IPS DF 6.9 (cell line): ENCODE measurements at regions not wholly inside any gene's neighbourhood (a gene's known extent, or its start where the extent isn't known, plus 50 kb on each side); places are given as distances from the start of the nearest gene placed in this dataset.
"Not testable (repeated sequence)": the region's sequence is repeated elsewhere in the genome, so short reads cannot be mapped to it uniquely, and the experiment has no call there.

Source experiments
- DNase-seq: peaks from one replicate; pipeline ENCODE4 v3.0.0-alpha.2; 2013; ENCODE audit warnings: low read depth, low spot score
- H3K27ac ChIP-seq: one replicate; pipeline ENCODE4 v1.5.1; 2013; ENCODE audit warnings: low read length, control low read depth
- H3K27me3 ChIP-seq: 2 replicates; pipeline ENCODE4 v1.6.1; 2013; ENCODE audit warnings: mild to moderate bottlenecking, low read length; ENCODE audit not compliant: control insufficient read depth, insufficient read depth
- H3K36me3 ChIP-seq: 2 replicates; pipeline ENCODE4 v1.6.1; 2013; ENCODE audit warnings: low read length; ENCODE audit not compliant: control insufficient read depth, insufficient read depth
- H3K4me1 ChIP-seq: 2 replicates; pipeline ENCODE4 v1.6.1; 2013; ENCODE audit warnings: low read length; ENCODE audit not compliant: control insufficient read depth, insufficient read depth
- H3K4me3 ChIP-seq: 2 replicates; pipeline ENCODE4 v1.5.1; 2013; ENCODE audit warnings: mild to moderate bottlenecking, low read length
- H3K9me3 ChIP-seq: 2 replicates; pipeline ENCODE4 v1.6.1; 2013; ENCODE audit warnings: low read length, inconsistent platforms; ENCODE audit not compliant: control insufficient read depth, insufficient read depth
- WGBS: extraction: QIAGEN DNeasy Blood & Tissue Kit; methylation state at CpG from one replicate; pipeline ENCODE4 v1.1.7; 2013; ENCODE audit warnings: mixed read lengths, missing lambda C conversion rate; ENCODE audit not compliant: insufficient read length, insufficient coverage; 5-methylcytosine and 5-hydroxymethylcytosine counted together

DNA sequence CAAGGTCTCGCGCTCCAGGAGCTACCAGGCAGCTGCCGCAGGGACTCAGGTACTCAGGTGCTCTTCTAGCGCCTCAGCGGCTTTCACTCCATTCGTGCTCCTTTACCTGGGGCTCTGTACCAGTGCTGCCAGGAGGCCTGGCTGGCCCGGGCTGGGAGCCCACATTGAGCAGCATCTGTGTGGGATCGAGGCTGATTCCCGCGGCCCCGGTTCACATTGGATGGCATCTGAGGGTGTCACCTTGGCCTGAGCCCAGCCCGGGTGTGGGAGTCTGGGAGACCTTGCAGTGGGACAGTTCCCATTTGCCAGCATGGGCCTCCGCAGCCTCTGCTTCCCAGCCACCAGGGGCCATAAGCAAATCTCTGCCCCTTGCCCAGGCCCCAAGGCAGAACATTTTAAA is 96.9 kb downstream of the NPIPB11 start:
- not testable (repeated sequence) for H3K36me3 ChIP-seq, DNase-seq, H3K9me3 ChIP-seq, H3K4me1 ChIP-seq, H3K27me3 ChIP-seq, H3K27ac ChIP-seq, H3K4me3 ChIP-seq
- no CpG with 5 or more reads among the region's 13 CpGs for WGBS

DNA sequence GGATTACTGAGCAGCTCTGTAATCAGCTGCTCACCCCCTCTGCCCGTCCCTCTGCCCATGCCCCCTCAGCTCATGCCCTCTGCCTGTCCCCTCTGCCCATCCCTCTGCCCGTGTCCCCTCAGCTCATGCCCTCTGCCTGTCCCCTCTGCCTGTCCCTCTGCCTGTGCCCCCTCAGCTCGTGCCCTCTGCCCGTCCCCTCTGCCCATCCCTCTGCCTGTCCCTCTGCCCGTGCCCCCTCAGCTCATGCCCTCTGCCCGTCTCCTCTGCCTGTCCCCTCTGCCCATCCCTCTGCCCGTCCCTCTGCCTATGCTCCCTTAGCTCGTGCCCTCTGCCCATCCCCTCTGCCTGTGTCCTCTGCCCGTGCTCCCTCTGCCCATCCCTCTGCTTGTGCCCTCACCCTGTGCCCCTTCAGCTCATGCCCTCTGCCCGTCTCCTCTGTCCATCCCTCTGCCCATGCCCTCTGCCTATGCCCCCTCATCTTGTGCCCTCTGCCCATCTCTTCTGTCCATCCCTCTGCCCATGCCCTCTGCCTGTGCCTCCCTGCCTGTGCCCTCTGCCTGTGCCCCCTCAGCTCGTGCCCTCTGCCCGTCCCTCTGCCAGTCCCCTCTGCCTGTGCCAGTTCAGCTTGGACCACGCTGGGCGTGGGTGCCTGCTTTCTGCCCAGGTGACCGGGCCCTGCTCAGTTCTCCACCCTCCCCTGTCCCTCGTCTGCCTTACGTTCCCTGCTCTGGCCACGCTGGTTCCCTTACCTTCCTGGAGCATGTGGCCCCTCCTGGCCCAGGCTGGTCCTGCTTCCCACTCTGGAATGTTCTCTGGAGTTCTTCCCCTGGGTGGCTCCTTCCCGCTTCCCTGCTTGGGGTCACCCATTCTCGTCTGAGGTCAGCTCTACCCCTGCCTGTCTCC is 97.6 kb downstream of the NPIPB11 start:
- no peak for DNase-seq
- no peaks in the 10 kb centered on the region for H3K9me3 ChIP-seq
- no peak overlapping the region for H3K27ac ChIP-seq
- WGBS = no CpG with 5 or more reads among the region's 20 CpGs
- no peaks in the 10 kb centered on the region for H3K4me1 ChIP-seq
- H3K4me3 ChIP-seq = no peak overlapping the region
- no peaks in the 10 kb centered on the region for H3K27me3 ChIP-seq
- no peaks in the 10 kb centered on the region for H3K36me3 ChIP-seq

DNA sequence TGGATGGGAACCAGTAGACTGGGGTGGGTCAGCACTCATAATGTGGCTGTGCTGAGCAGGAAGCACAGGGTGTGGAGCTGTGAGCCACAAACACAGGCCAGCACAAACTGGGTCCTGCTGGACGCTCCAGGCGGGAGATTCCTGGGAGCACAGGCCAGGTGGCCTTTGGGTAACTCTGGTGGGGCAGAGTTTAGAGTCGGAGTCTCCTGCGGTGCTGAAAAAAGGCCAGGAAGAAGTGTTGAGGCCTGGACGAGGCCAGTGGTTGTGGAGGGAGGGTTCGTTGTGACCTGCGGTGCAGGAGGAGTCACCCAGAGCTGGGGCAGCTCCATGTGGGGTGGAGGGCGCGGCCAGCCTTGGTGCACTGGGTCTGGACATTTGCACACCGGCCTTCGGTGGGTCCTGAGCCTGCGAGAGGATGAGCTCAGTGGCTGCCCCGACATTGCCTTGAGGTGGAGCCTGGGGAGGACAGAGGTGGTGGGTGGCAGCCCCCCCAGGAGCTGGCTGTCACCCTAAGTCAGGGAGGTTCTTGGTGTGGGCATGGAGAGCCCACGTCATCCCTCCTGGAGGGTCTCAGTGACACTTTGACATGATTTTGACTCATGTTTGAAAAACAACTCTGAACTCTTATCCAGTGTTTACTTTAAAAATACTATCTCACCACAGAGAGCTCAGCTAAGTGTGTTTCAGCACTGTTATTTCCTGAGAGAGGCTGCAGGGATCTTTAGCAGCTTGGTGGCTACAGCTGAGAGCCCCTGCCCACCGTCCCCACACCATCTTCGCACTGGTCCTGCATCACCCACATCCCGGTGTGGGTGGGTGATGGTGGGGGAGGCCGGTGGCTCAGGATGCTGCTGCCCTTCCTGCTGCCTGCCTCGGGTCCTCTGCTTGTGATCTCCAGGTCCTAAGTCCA is 98.7 kb downstream of the NPIPB11 start:
- H3K36me3 ChIP-seq = no peaks in the 10 kb centered on the region
- no peak overlapping the region for H3K4me3 ChIP-seq
- H3K27me3 ChIP-seq = no peaks in the 10 kb centered on the region
- DNase-seq = no peak
- WGBS = no CpG with 5 or more reads among the region's 19 CpGs
- no peaks in the 10 kb centered on the region for H3K4me1 ChIP-seq
- no peak overlapping the region for H3K27ac ChIP-seq
- H3K9me3 ChIP-seq = no peaks in the 10 kb centered on the region

DNA sequence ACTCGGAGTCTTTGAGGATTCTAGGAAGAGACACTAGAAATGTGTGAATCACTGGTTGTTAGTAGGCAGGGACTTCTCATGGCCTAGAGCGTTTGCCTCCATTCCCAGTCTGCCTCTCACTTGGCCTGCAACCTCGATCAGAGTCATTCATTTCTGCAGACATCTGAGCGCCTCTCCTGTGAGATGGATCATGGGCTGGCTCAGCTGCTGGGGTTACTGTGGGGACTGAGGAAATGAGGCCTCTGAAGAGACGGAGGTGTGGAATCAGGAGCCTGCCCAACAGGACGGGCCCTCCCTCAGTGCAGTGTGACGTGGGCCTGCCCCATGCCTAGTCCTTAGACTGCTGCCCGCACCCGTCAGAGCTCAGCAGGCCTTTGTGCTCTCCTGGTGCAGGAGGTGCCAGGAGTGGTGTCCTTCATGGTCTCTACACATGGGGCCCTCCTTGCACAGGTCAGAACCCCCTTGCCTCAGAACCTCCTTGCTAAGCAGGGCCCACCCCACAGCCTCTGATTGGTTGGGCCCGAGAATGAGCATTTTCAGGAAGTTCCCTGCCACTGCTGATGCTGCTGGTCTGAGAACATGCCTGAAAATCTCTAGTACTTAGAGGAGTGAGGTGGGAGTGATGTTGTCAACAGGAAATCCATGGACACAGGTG is 99.4 kb downstream of the NPIPB11 start:
- no peaks in the 10 kb centered on the region for H3K36me3 ChIP-seq
- no peaks in the 10 kb centered on the region for H3K9me3 ChIP-seq
- H3K4me1 ChIP-seq = no peaks in the 10 kb centered on the region
- no CpG with 5 or more reads among the region's 10 CpGs for WGBS
- no peak overlapping the region for H3K27ac ChIP-seq
- H3K27me3 ChIP-seq = no peaks in the 10 kb centered on the region
- no peak overlapping the region for H3K4me3 ChIP-seq
- no peak for DNase-seq

DNA sequence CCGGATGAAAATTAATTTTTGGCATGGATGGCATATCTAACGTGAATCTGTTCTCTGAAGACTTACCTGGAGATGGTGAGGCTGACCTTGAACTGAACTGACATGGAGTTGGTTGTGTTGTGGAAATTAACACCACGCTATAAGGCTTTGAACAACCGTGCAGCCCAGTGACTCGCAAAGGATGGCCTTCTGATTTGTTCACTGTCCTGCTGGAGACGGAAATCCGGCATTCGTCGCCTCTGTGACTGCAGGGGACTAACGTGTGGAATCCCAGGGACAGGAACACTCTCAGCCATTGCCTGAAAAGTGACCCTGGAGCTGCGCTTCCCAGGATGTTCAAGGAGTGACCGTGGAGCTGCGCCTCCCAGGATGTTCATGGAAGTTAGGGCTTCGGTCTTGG is 100.3 kb downstream of the NPIPB11 start:
- Histone ChIP-seq H3K9me3 (no peaks in the 10 kb centered on the region), H3K36me3 (no peaks in the 10 kb centered on the region), H3K27ac (no peak overlapping the region), H3K27me3 (no peaks in the 10 kb centered on the region), H3K4me1 (no peaks in the 10 kb centered on the region), H3K4me3 (no peak overlapping the region)
- WGBS = no CpG with 5 or more reads among the region's 14 CpGs
- no peak for DNase-seq

DNA sequence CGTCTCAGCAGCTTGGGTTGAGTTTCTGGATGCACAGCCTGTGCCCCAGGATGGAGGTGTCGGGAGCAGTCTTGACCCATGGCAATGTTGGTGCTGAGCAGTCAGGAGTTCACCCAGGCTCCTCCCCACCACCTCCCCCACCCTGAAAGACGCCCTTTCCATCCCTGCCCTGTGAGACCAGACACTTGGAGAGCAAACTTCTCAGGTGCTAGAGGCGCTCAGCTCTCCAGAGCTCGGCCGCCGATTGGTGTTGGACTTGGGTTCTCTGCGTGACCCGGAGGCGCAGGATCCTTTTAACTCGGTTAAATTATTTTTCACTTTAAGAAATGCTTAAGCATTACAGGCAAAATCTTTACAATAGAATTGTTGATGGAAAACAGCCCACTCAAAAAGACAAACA is 101.5 kb downstream of the NPIPB11 start:
- not testable (repeated sequence) for H3K9me3 ChIP-seq, H3K4me1 ChIP-seq
- no CpG with 5 or more reads among the region's 11 CpGs for WGBS

DNA sequence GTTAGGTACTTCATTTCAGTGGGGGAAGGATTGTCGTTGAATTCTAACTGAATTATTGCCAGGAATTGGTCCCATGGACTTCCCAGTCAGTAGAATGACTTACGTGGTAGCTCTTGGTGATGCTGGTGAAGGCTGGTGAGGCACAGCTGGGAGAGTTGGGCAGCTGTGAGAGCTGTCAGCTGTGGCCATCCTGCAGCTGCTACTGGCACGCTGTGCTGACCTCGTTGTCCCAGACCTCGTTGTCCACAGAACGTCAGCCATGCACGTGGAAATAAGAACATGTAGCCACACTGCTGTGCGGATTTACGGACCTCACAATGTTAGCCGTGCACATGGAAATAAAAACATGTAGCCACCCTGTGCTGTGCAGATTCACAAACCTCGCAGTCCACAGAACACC is 102.3 kb downstream of the NPIPB11 start:
- Histone ChIP-seq H3K4me1 (no peaks in the 10 kb centered on the region), H3K27ac (no peak overlapping the region), H3K4me3 (no peak overlapping the region), H3K27me3 (no peaks in the 10 kb centered on the region), H3K9me3 (no peaks in the 10 kb centered on the region), H3K36me3 (no peaks in the 10 kb centered on the region)
- DNase-seq = no peak
- WGBS = no CpG with 5 or more reads among the region's 11 CpGs

More for the DNA sequence above, 101.5 kb downstream of the NPIPB11 start:
- H3K27ac ChIP-seq, DNase-seq, H3K4me3 ChIP-seq, H3K36me3 ChIP-seq, H3K27me3 ChIP-seq: not testable (repeated sequence)

DNA sequence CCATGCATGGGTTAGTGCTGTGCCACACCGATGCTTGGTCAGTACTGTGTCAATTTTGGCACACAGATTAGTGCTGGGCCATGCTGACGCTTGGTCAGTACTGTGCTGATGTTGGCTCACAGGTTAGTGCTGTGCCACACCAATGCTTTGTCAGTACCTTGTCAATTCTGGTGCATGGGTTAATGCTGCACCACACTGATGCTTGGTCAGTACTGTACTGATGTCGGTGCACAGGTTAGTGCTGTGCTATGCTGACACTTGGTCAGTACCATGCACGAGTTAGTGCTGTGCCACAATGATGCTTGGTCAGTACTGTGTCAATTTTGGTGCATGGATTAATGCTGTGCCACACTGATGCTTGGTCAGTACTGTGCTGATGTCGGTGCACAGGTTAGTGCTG is 103.0 kb downstream of the NPIPB11 start:
- Histone ChIP-seq H3K36me3 (no peaks in the 10 kb centered on the region), H3K27me3 (no peaks in the 10 kb centered on the region), H3K4me1 (no peaks in the 10 kb centered on the region), H3K9me3 (no peaks in the 10 kb centered on the region), H3K27ac (no peak overlapping the region), H3K4me3 (no peak overlapping the region)
- no CpG with 5 or more reads among the region's 5 CpGs for WGBS
- DNase-seq = no peak

DNA sequence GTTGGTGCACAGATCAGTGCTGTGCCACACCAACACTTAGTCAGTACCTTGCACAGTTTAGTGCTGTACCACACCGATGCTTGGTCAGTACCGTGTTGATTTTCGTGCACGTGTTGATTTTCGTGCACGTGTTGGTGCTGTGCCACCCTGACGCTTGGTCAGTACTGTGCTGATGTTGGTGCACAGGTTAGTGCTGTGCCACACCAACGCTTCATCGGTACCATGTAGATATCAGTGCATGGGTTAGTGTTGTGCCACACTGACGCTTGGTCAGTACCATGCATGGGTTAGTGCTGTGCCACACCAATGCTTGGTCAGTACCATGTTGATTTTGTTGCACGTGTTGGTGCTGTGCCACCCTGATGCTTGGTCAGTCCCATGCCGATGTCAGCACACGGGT is 103.5 kb downstream of the NPIPB11 start:
- no peak for DNase-seq
- no CpG with 5 or more reads among the region's 13 CpGs for WGBS

DNA sequence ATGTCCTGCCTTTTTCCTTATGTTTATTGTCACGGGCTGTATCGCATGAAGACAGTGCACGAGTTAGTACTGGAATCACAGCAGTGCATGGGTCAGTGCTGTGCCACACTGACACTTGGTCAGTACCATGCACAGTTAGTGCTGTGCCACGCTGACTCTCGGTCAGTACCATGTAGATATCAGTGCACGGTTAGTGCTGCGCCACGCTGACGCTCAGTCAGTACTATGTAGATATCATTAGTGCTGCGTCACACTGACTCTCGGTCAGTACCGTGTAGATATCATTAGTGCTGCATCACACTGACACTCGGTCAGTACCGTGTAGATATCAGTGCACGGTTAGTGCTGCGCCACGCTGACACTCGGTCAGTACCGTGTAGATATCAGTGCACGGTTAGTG is 104.1 kb downstream of the NPIPB11 start:
- not testable (repeated sequence) for H3K27ac ChIP-seq, H3K27me3 ChIP-seq, H3K36me3 ChIP-seq, DNase-seq, H3K9me3 ChIP-seq, H3K4me1 ChIP-seq, H3K4me3 ChIP-seq
- WGBS = no CpG with 5 or more reads among the region's 20 CpGs

More for the DNA sequence above, 103.5 kb downstream of the NPIPB11 start:
- H3K27me3 ChIP-seq = no peaks in the 10 kb centered on the region
- no peaks in the 10 kb centered on the region for H3K9me3 ChIP-seq
- H3K27ac ChIP-seq = no peak overlapping the region
- no peaks in the 10 kb centered on the region for H3K4me1 ChIP-seq
- H3K4me3 ChIP-seq = no peak overlapping the region
- no peaks in the 10 kb centered on the region for H3K36me3 ChIP-seq
